Liver (tissue), 6 donors: ENCODE measurements at regions not wholly inside any gene's neighbourhood (a gene's known extent, or its start where the extent isn't known, plus 50 kb on each side); places are given as distances from the start of the nearest gene placed in this dataset.
"Not testable (repeated sequence)": the region's sequence is repeated elsewhere in the genome, so short reads cannot be mapped to it uniquely, and the experiment has no call there.

ENCODE experiments used
- DNase-seq: peaks from one replicate; pipeline ENCODE4 v3.0.0-alpha.2; 2017; ENCODE audit warnings: low spot score
- H3K27ac ChIP-seq, 2 donors: one replicate each; pipeline ENCODE4 v1.7.0; 2013; ENCODE audit warnings: inconsistent platforms in 2 of 2, low read length in 2 of 2, control low read depth in 1 of 2, low read depth in 1 of 2, mild to moderate bottlenecking in 1 of 2
- H3K27me3 ChIP-seq, 4 donors: one replicate each; pipeline versions ENCODE4 v1.6.1 to v1.7.0; 2013; ENCODE audit warnings: low read length in 3 of 4, inconsistent platforms in 1 of 4, mild to moderate bottlenecking in 1 of 4, moderate library complexity in 1 of 4; ENCODE audit not compliant: control insufficient read depth in 4 of 4, insufficient read depth in 4 of 4
- H3K36me3 ChIP-seq, 4 donors: one replicate each; pipeline versions ENCODE4 v1.6.1 to v1.7.0; 2013; ENCODE audit warnings: low read length in 3 of 4, mild to moderate bottlenecking in 3 of 4, low read depth in 1 of 4, moderate library complexity in 1 of 4; ENCODE audit not compliant: control insufficient read depth in 4 of 4, insufficient read depth in 3 of 4
- H3K4me1 ChIP-seq, 4 donors: one replicate each; pipeline versions ENCODE4 v1.6.1 to v1.7.0; 2013; ENCODE audit warnings: low read length in 3 of 4, mild to moderate bottlenecking in 3 of 4, moderate library complexity in 1 of 4; ENCODE audit not compliant: control insufficient read depth in 4 of 4, insufficient read depth in 4 of 4
- H3K4me3 ChIP-seq, 3 donors: one replicate each; pipeline versions ENCODE4 v1.6.1 to v1.7.0; 2013; ENCODE audit warnings: low read length in 3 of 3, control low read depth in 1 of 3, low read depth in 1 of 3, mild to moderate bottlenecking in 1 of 3
- H3K9ac ChIP-seq, 2 donors: one replicate each; pipeline ENCODE4 v1.7.0; 2013; ENCODE audit warnings: low read length in 2 of 2, mild to moderate bottlenecking in 2 of 2, moderate library complexity in 2 of 2, control low read depth in 1 of 2, low read depth in 1 of 2
- H3K9me3 ChIP-seq, 4 donors: one replicate each; pipeline versions ENCODE4 v1.6.1 to v1.7.0; 2013; ENCODE audit warnings: low read length in 3 of 4; ENCODE audit not compliant: control insufficient read depth in 4 of 4
- WGBS: extraction: QIAGEN DNeasy Blood & Tissue Kit; methylation state at CpG from one replicate; pipeline ENCODE4 v1.1.7; 2013; 5-methylcytosine and 5-hydroxymethylcytosine counted together
- donor health status: healthy.
- donor health status: healthy.
- donor health status: healthy.

DNA sequence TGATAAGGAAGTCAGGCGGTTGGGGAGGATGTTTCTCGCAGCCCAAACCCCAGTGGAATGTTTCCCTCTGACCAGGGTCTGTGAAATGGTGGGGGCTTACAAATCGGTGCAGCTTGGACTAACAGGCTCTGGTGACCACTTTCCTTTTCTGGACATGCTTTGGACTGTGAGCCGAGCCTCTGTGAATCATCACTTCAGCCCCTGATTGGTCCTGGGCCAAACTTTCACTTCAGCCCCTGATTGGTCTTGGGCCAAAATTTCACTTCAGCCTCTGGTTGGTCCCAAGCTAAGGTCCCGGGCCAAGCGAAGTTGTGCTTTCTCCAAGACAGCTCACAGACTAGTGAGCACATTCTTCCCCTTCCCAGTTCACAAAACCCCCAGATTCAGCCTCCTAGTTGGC, 223.7 kb upstream of the ANKRD20A1 start:
- not testable (repeated sequence) for H3K9ac ChIP-seq, H3K27ac ChIP-seq, H3K27me3 ChIP-seq, H3K9me3 ChIP-seq, DNase-seq, H3K36me3 ChIP-seq, H3K4me1 ChIP-seq, H3K4me3 ChIP-seq
- 50% methylated on average over 2 of the region's 6 CpGs for WGBS

DNA sequence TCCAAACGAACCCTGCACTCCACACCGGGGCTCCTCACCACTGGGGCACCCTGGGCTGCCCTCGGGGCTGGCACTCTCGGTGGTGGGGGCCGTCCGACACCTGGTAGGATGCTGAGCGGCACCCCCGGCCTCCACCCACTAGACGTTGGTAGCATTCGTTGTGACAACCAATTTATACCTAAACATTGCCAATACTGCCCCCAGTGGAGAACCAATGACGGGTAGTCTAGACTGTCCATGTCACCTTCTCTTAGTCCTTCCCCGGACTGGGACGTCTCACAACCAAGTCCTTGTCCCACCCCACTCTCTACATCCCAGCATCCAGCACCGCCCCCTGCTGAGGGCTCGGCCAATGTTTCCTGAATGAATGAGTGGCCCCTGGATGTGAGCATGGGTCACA, 246.8 kb upstream of the ANKRD20A1 start:
- H3K27ac ChIP-seq, H3K27me3 ChIP-seq, DNase-seq, H3K4me3 ChIP-seq, H3K4me1 ChIP-seq, H3K36me3 ChIP-seq, H3K9ac ChIP-seq, H3K9me3 ChIP-seq: not testable (repeated sequence)
- WGBS, result 86% methylated on average over 13 of the region's 15 CpGs

GRCh38 chr9:67609872-67610271, 248.9 kb upstream of the ANKRD20A1 start:
- H3K36me3 ChIP-seq, H3K4me1 ChIP-seq, H3K27me3 ChIP-seq, H3K9ac ChIP-seq, H3K27ac ChIP-seq, DNase-seq, H3K4me3 ChIP-seq, H3K9me3 ChIP-seq: not testable (repeated sequence)
- WGBS, result 71% methylated on average over 8 of the region's 8 CpGs

DNA sequence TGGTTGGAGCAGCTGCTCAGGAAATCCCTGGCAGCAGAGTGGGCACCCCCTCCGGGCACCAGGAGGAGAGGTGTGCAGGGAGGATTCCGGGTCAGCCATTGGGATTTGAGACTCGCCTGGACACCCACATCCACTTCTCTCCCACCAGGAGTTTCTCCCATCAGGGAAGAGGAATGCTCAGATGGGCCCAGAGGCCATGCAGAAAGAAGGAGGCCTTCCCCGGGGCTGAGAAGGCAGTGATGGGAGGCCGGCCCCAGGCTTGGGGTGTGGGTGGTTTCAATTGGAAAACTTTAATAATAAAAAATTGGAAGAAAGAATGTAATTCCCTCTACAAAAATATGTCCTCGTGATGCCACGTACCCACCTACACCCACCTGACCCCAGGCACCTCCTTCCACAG, 249.3 kb upstream of the ANKRD20A1 start:
- 86% methylated on average over 4 of the region's 7 CpGs for WGBS

DNA sequence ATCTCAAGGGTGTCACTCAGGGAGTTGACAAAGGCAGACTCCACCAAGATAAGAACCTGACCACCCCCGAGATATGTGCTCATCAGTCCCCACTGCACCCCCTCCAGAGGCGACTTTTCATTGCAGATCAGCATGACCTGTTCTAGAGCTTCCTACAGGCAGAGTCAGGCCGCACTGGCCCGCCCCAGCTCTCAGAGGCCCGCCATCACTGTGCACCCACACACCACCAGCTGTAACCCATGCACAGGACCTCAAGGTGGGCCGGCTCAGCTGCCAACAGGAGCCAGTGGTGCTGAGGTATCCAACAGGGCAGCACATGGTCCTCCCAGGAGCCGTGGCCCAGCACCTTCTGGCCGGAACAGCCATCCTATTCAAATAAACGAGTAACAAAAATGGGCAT, 253.6 kb upstream of the ANKRD20A1 start:
- H3K27me3 ChIP-seq, H3K4me1 ChIP-seq, H3K27ac ChIP-seq, DNase-seq, H3K4me3 ChIP-seq, H3K36me3 ChIP-seq, H3K9ac ChIP-seq, H3K9me3 ChIP-seq: not testable (repeated sequence)
- WGBS, result no CpG with 5 or more reads among the region's 9 CpGs

More for the DNA sequence above, 249.3 kb upstream of the ANKRD20A1 start:
- not testable (repeated sequence) for H3K4me3 ChIP-seq, H3K4me1 ChIP-seq, H3K9me3 ChIP-seq, DNase-seq, H3K9ac ChIP-seq, H3K27me3 ChIP-seq, H3K36me3 ChIP-seq, H3K27ac ChIP-seq

GRCh38 chr9:67603609-67604008, 255.1 kb upstream of the ANKRD20A1 start:
- not testable (repeated sequence) for H3K9ac ChIP-seq, H3K36me3 ChIP-seq, H3K27me3 ChIP-seq, H3K4me1 ChIP-seq, H3K4me3 ChIP-seq, H3K27ac ChIP-seq, DNase-seq, H3K9me3 ChIP-seq
- no CpG with 5 or more reads among the region's 9 CpGs for WGBS

GRCh38 chr9:67592424-67592823, 266.3 kb upstream of the ANKRD20A1 start:
- H3K4me3 ChIP-seq, H3K36me3 ChIP-seq, H3K27me3 ChIP-seq, H3K9ac ChIP-seq, H3K27ac ChIP-seq, H3K9me3 ChIP-seq, H3K4me1 ChIP-seq, DNase-seq: not testable (repeated sequence)
- WGBS, result no CpG with 5 or more reads among the region's 8 CpGs

GRCh38 chr9:67555874-67556273, 302.9 kb upstream of the ANKRD20A1 start:
- H3K27me3 ChIP-seq, result not testable (repeated sequence)
- no CpG with 5 or more reads among the region's 3 CpGs for WGBS

DNA sequence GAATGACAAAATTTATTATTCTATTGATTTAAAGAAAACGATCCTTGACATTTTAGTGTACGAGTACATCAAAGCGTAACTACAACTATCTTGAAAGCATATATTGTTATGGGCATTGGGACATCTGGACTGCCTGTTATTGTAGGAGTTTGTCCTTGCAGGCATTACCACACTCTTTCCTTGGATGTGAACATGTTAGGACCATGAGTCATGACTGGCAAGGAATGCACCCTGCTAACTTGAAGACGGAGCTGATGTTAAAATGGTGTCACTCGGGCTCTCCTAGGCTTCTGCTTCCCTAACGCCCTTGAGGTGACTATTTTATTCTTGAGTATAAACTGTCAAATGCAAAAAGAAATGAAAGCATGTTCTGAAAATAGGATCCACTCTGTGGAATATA, 308.7 kb upstream of the ANKRD20A1 start:
- not testable (repeated sequence) for DNase-seq, H3K27me3 ChIP-seq, H3K36me3 ChIP-seq, H3K9ac ChIP-seq, H3K4me3 ChIP-seq, H3K9me3 ChIP-seq, H3K4me1 ChIP-seq, H3K27ac ChIP-seq
- WGBS, result 67% methylated on average over 1 of the region's 6 CpGs

More at GRCh38 chr9:67555874-67556273, 302.9 kb upstream of the ANKRD20A1 start:
- not testable (repeated sequence) for H3K9me3 ChIP-seq, H3K4me1 ChIP-seq, H3K36me3 ChIP-seq, H3K9ac ChIP-seq, H3K27ac ChIP-seq, DNase-seq, H3K4me3 ChIP-seq
